Stimulated activated CD4-positive, alpha-beta T cell treated with anti-CD3 and anti-CD28 coated beads, Interleukin-4, amount 100 ng/mL, for 1 hour (primary cell): ENCODE measurements at regions not wholly inside any gene's neighbourhood (a gene's known extent, or its start where the extent isn't known, plus 50 kb on each side); places are given as distances from the start of the nearest gene placed in this dataset.
"Not testable (repeated sequence)": the region's sequence is repeated elsewhere in the genome, so short reads cannot be mapped to it uniquely, and the experiment has no call there.

Source experiments
- DNase-seq: peaks from one replicate; pipeline ENCODE4 v3.0.0-alpha.2; 2020

GRCh38 chr2:83342860-83343329 lies 1116.2 kb downstream of the SUCLG1 start:
- DNase-seq: no peak

GRCh38 chr2:83340424-83340823 lies 1118.7 kb downstream of the SUCLG1 start:
- no peak for DNase-seq

- DNase-seq: not testable (repeated sequence)
Measured at GRCh38 chr2:83339942-83340341, 1119.1 kb downstream of the SUCLG1 start.

GRCh38 chr2:83331810-83332209 lies 1127.3 kb downstream of the SUCLG1 start:
- no peak for DNase-seq

GRCh38 chr2:83323038-83323437 lies 1136.0 kb downstream of the SUCLG1 start:
- DNase-seq: no peak

GRCh38 chr2:83320053-83320452 lies 1139.0 kb downstream of the SUCLG1 start:
- no peak for DNase-seq

GRCh38 chr2:83305758-83306378 lies 1153.2 kb downstream of the SUCLG1 start:
- no peak for DNase-seq

- DNase-seq: no peak
Measured at GRCh38 chr2:83291083-83291482, 1168.0 kb downstream of the SUCLG1 start.

- DNase-seq: no peak
Measured at GRCh38 chr2:83282841-83283240, 1176.2 kb downstream of the SUCLG1 start.

- DNase-seq: no peak
Measured at GRCh38 chr2:83282043-83282795, 1176.9 kb downstream of the SUCLG1 start.

GRCh38 chr2:83280391-83280790 lies 1178.7 kb downstream of the SUCLG1 start:
- DNase-seq: no peak

GRCh38 chr2:83273322-83273721 lies 1185.8 kb downstream of the SUCLG1 start:
- no peak for DNase-seq

- DNase-seq: no peak
Measured at GRCh38 chr2:83261591-83262136, 1197.4 kb downstream of the SUCLG1 start.

GRCh38 chr2:83253848-83254247 lies 1205.2 kb downstream of the SUCLG1 start:
- no peak for DNase-seq

- no peak for DNase-seq
Measured at GRCh38 chr2:83251321-83251872, 1207.7 kb downstream of the SUCLG1 start.

GRCh38 chr2:83245806-83246537 lies 1213.1 kb downstream of the SUCLG1 start:
- DNase-seq: not testable (repeated sequence)

GRCh38 chr2:83240611-83241010 lies 1218.5 kb downstream of the SUCLG1 start:
- no peak for DNase-seq

GRCh38 chr2:83238111-83238510 lies 1221.0 kb downstream of the SUCLG1 start:
- no peak for DNase-seq

GRCh38 chr2:83234246-83234645 lies 1224.8 kb downstream of the SUCLG1 start:
- DNase-seq: no peak

- no peak for DNase-seq
Measured at GRCh38 chr2:83233781-83234180, 1225.3 kb downstream of the SUCLG1 start.

- DNase-seq: no peak
Measured at GRCh38 chr2:83233326-83233725, 1225.8 kb downstream of the SUCLG1 start.

- no peak for DNase-seq
Measured at GRCh38 chr2:83229443-83229842, 1229.6 kb downstream of the SUCLG1 start.

GRCh38 chr2:83224591-83225200 lies 1234.4 kb downstream of the SUCLG1 start:
- DNase-seq: no peak
